GM23248 (cell line): ENCODE measurements at regions not wholly inside any gene's neighbourhood (a gene's known extent, or its start where the extent isn't known, plus 50 kb on each side); places are given as distances from the start of the nearest gene placed in this dataset.

Source experiments
- DNase-seq: peaks from one replicate; pipeline ENCODE4 v3.0.0-alpha.2; 2015
- H2AFZ ChIP-seq: fragments of 200-600 bp; sonication (generic); 2 replicates; pipeline ENCODE4 v1.6.1; 2016; ENCODE audit warnings: antibody characterized with exemption
- H3F3A ChIP-seq: fragments of 200-600 bp; sonication (generic); 2 replicates; pipeline ENCODE4 v1.6.1; 2016; ENCODE audit warnings: mild to moderate bottlenecking, antibody characterized with exemption, mixed run types; ENCODE audit not compliant: insufficient read depth
- H3K27ac ChIP-seq: fragments of 200-600 bp; sonication (generic); 2 replicates; pipeline ENCODE4 v1.5.1; 2016; ENCODE audit warnings: mild to moderate bottlenecking
- H3K27me3 ChIP-seq: fragments of 200-600 bp; sonication (generic); replicated peaks from 2 replicates; pipeline ENCODE4 v1.6.1; 2016; ENCODE audit warnings: mild to moderate bottlenecking; ENCODE audit not compliant: insufficient read depth
- H3K36me3 ChIP-seq: fragments of 200-600 bp; sonication (generic); 2 replicates; pipeline ENCODE4 v1.6.1; 2016; ENCODE audit warnings: low read depth, mild to moderate bottlenecking
- H3K4me1 ChIP-seq: fragments of 200-600 bp; sonication (generic); 2 replicates; pipeline ENCODE4 v1.6.1; 2016; ENCODE audit warnings: mild to moderate bottlenecking; ENCODE audit not compliant: insufficient read depth
- H3K4me2 ChIP-seq: fragments of 200-600 bp; sonication (generic); one replicate; pipeline ENCODE4 v1.6.1; 2016; ENCODE audit warnings: mild to moderate bottlenecking; ENCODE audit not compliant: unreplicated experiment
- H3K4me3 ChIP-seq: fragments of 200-600 bp; sonication (generic); 2 replicates; pipeline ENCODE4 v1.5.1; 2016; ENCODE audit warnings: mild to moderate bottlenecking
- H3K79me2 ChIP-seq: fragments of 200-600 bp; sonication (generic); 2 replicates; pipeline ENCODE4 v1.6.1; 2016; ENCODE audit warnings: mild to moderate bottlenecking; ENCODE audit not compliant: insufficient read depth
- H3K9ac ChIP-seq: fragments of 200-600 bp; sonication (generic); 2 replicates; pipeline ENCODE4 v1.6.1; 2016; ENCODE audit warnings: mild to moderate bottlenecking
- H3K9me2 ChIP-seq: fragments of 200-600 bp; sonication (generic); 2 replicates; pipeline ENCODE4 v1.6.1; 2016; ENCODE audit warnings: mixed run types, mild to moderate bottlenecking, moderate library complexity; ENCODE audit not compliant: insufficient read depth
- H3K9me3 ChIP-seq: fragments of 200-600 bp; sonication (generic); one replicate; pipeline ENCODE4 v1.6.1; 2017; ENCODE audit warnings: low read depth
- H4K20me1 ChIP-seq: fragments of 200-600 bp; sonication (generic); 2 replicates; pipeline ENCODE4 v1.6.0; 2016; ENCODE audit not compliant: insufficient read depth
- EZH2 ChIP-seq: fragments of 200-600 bp; sonication (generic); IDR thresholded peaks from 2 replicates; pipeline ENCODE4 v1.6.1; 2018; ENCODE audit warnings: antibody characterized with exemption, mild to moderate bottlenecking; ENCODE audit not compliant: insufficient read depth, poor library complexity, severe bottlenecking
- EZH2phosphoT487 ChIP-seq: fragments of 200-600 bp; sonication (generic); IDR thresholded peaks from 2 replicates; pipeline ENCODE4 v1.6.1; 2018; ENCODE audit warnings: antibody characterized with exemption, moderate library complexity, mild to moderate bottlenecking, low read depth; ENCODE audit not compliant: insufficient read depth
- WGBS, 2 experiments: methylation state at CpG; one replicate each; pipeline ENCODE4 v1.1.6; 2015 to 2017; ENCODE audit warnings: low lambda C conversion rate in 2 of 2, low coverage in 1 of 2; ENCODE audit errors: missing lambda C conversion rate in 2 of 2; 5-methylcytosine and 5-hydroxymethylcytosine counted together
- in situ Hi-C: fragments of 300-500 bp; cut with MboI; formaldehyde crosslinking; loops from 2 replicates; pipeline ENCODE4 v1.15.0; 2020

DNA sequence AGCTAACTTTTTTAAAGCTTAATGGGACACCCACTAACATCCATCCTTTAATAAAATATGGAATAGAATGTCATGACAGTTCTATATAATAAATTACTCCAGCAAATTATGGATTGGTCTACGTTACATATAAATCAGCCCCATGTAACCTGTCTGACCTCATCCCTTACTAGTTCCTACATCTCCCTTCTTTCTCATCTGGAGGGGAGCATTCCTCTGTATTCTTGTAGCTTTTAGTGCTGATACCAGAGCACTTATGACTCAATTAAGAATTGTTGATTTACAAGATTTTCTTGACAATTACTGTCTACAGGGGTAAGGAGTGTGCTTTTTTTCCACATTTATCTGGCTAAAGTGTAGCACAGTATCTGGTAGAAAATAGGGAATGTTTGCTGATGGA, 523.7 kb downstream of the FAM181B start:
- TF ChIP-seq EZH2phosphoT487 = no peak
- TF ChIP-seq EZH2 = no peak
- no peak overlapping the region for H3K4me3 ChIP-seq
- 10 to 29% methylated on average over 1 of the region's 1 CpG for WGBS, 2 experiments
- H2AFZ ChIP-seq = no peak overlapping the region
- no peaks in the 10 kb centered on the region for H3K9me3 ChIP-seq
- no peak overlapping the region for H3K27ac ChIP-seq
- H3K36me3 ChIP-seq = no peaks in the 10 kb centered on the region
- no peak for DNase-seq
- in situ Hi-C loops = no loop called here
- H3K9ac ChIP-seq = no peak overlapping the region
- no peaks in the 10 kb centered on the region for H3K9me2 ChIP-seq
- H4K20me1 ChIP-seq = no peaks in the 10 kb centered on the region
- H3K79me2 ChIP-seq = no peaks in the 10 kb centered on the region
- no peaks in the 10 kb centered on the region for H3K27me3 ChIP-seq
- no peaks in the 10 kb centered on the region for H3K4me1 ChIP-seq
- H3F3A ChIP-seq = no peaks in the 10 kb centered on the region
- no peak overlapping the region for H3K4me2 ChIP-seq

DNA sequence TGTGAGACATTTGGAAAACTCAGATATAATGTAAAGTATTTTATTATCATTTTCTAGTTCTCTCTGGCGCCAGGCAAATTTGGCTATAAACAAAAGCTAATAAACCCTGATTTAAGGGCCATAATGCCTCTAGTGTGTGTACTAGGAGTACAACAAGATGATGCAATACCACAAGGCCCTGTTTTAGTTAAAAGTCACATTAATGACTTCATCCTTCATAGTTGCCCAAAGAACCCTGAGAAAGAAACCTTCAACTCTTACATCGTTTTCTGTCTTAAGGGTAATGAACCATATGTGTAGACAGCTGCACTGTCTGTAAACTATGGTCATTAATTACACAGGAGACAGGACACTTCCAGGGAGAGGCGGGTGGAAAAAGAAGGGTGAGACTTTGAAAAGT, 538.4 kb downstream of the FAM181B start:
- WGBS, 2 experiments = 20 to 27% methylated on average over 3 of the region's 3 CpGs
- H3K4me1 ChIP-seq = no peaks in the 10 kb centered on the region
- H3F3A ChIP-seq = no peaks in the 10 kb centered on the region
- H3K79me2 ChIP-seq = no peaks in the 10 kb centered on the region
- in situ Hi-C loops = no loop called here
- H3K9ac ChIP-seq = no peak overlapping the region
- H3K4me3 ChIP-seq = no peak overlapping the region
- no peak overlapping the region for H2AFZ ChIP-seq
- H3K36me3 ChIP-seq = no peaks in the 10 kb centered on the region
- H3K27me3 ChIP-seq = no peaks in the 10 kb centered on the region
- DNase-seq = peak; percentile 3
- no peak overlapping the region for H3K27ac ChIP-seq
- no peaks in the 10 kb centered on the region for H3K9me2 ChIP-seq
- no peaks in the 10 kb centered on the region for H3K9me3 ChIP-seq
- no peak overlapping the region for H3K4me2 ChIP-seq
- no peaks in the 10 kb centered on the region for H4K20me1 ChIP-seq
- TF ChIP-seq EZH2 (no peak), EZH2phosphoT487 (no peak)

DNA sequence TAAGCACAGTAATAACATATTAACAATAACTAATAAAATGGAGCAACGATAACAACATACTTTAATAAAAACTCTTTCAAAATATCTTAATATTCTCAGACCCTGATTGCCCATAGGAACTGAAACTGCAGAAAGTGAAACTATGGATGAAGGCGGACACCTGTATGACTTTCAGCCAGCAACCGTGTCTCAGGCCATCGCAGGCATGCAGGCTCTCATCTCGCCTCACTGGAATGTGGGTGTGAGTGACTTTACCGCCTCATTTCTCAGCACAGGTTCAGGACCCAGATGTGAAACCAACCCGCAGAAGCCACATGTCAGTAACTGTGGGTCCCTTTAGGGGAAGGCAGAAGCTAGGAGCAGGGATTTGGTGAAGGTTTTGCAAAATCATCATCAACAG, 539.1 kb downstream of the FAM181B start:
- no peak for DNase-seq
- no peaks in the 10 kb centered on the region for H3K9me3 ChIP-seq
- H3K4me3 ChIP-seq = no peak overlapping the region
- TF ChIP-seq EZH2phosphoT487 = no peak
- TF ChIP-seq EZH2 = no peak
- no peaks in the 10 kb centered on the region for H3K4me1 ChIP-seq
- H4K20me1 ChIP-seq = no peaks in the 10 kb centered on the region
- H3K79me2 ChIP-seq = no peaks in the 10 kb centered on the region
- H3K27ac ChIP-seq = no peak overlapping the region
- no peaks in the 10 kb centered on the region for H3K9me2 ChIP-seq
- H3K27me3 ChIP-seq = no peaks in the 10 kb centered on the region
- no peaks in the 10 kb centered on the region for H3K36me3 ChIP-seq
- in situ Hi-C loops = no loop called here
- H3F3A ChIP-seq = no peaks in the 10 kb centered on the region
- no peak overlapping the region for H3K9ac ChIP-seq
- H2AFZ ChIP-seq = no peak overlapping the region
- H3K4me2 ChIP-seq = no peak overlapping the region
- 15 to 25% methylated on average over 7 of the region's 7 CpGs for WGBS, 2 experiments

DNA sequence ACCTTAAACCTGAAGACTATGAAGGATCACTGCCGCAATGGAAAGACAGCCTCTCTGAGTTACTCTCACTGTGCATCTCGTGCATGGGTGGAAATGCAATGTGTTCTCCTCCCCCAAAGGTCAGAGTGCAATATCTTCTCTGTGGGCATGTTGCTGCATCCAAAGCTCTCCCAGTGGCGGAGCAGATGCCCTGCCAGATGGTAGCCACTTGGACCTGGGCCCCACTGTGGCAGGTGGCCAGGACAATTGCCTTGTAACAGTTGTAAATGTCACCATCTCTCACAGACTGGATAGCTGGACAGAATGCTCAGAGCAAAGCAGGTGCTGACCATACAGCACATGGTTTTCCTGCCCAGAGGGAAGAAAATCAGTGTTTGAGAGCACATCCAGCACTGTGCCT, 542.0 kb downstream of the FAM181B start:
- Histone ChIP-seq H3K9me2 (no peaks in the 10 kb centered on the region), H3K36me3 (no peaks in the 10 kb centered on the region), H3K79me2 (no peaks in the 10 kb centered on the region), H3K9me3 (no peaks in the 10 kb centered on the region), H3K4me2 (no peak overlapping the region), H3K27ac (no peak overlapping the region), H2AFZ (no peak overlapping the region), H3K9ac (no peak overlapping the region), H3K27me3 (no peaks in the 10 kb centered on the region), H3K4me3 (no peak overlapping the region), H3F3A (no peaks in the 10 kb centered on the region), H4K20me1 (no peaks in the 10 kb centered on the region), H3K4me1 (no peaks in the 10 kb centered on the region)
- no peak for DNase-seq
- WGBS, 2 experiments = 10 to 16% methylated on average over 3 of the region's 3 CpGs
- TF ChIP-seq EZH2 (no peak), EZH2phosphoT487 (no peak)
- in situ Hi-C loops = no loop called here

DNA sequence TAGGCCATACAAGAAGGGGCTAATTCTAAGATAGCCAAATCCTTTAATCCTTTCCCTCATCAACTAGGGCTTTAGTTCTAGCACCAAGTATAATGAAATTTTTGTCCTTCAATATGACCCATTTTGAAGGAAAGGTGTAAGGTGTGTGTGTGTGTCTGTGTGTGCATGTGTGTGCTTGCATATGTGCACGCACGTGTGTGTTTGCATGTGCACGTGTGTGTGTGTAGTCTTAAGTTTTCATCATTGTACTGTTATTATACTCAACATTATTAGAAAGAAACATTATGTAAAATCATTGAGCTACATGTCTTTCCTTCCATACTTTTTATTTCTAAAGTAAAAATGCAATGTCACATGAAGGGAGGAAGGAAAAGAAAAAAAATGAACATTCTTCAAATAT, 547.7 kb downstream of the FAM181B start:
- Histone ChIP-seq H3K36me3 (no peaks in the 10 kb centered on the region), H3K9me2 (no peaks in the 10 kb centered on the region), H3K4me1 (no peaks in the 10 kb centered on the region), H3K27ac (no peak overlapping the region), H3K9me3 (no peaks in the 10 kb centered on the region), H2AFZ (no peak overlapping the region), H3K79me2 (no peaks in the 10 kb centered on the region), H3K4me3 (no peak overlapping the region), H3F3A (no peaks in the 10 kb centered on the region), H4K20me1 (no peaks in the 10 kb centered on the region), H3K9ac (no peak overlapping the region), H3K27me3 (no peaks in the 10 kb centered on the region), H3K4me2 (no peak overlapping the region)
- no peak for DNase-seq
- TF ChIP-seq EZH2 = no peak
- TF ChIP-seq EZH2phosphoT487 = no peak
- in situ Hi-C loops = no loop called here
- 12 to 13% methylated on average over 3 of the region's 3 CpGs for WGBS, 2 experiments
